SK-N-SH (cell line): ENCODE measurements at regions not wholly inside any gene's neighbourhood (a gene's known extent, or its start where the extent isn't known, plus 50 kb on each side); places are given as distances from the start of the nearest gene placed in this dataset.

Source experiments
- CTCF ChIA-PET: fragments of 300-600, 350-600 bp; formaldehyde crosslinking; extraction: SDS; loops from one replicate; lab custom pipeline; 2021; lab: Yijun Ruan, JAX
- POLR2A ChIA-PET: fragments of 350-600 bp; sonication (Branson Sonifier 250); formaldehyde crosslinking; extraction: SDS; loops from one replicate; lab custom pipeline; 2020; ENCODE audit warnings: antibody characterized with exemption, inconsistent platforms; lab: Yijun Ruan, JAX
- DNase-seq: peaks from one replicate; pipeline ENCODE4 v3.0.0; 2012
- H2AFZ ChIP-seq: fragments of 200-600 bp; sonication (generic); 2 replicates; pipeline ENCODE4 v1.8.1; 2016; ENCODE audit warnings: antibody characterized with exemption, mild to moderate bottlenecking, low read depth
- H3F3A ChIP-seq: fragments of 200-600 bp; sonication (generic); replicated peaks from 2 replicates; pipeline ENCODE3; 2016; ENCODE audit warnings: antibody characterized with exemption, mild to moderate bottlenecking; ENCODE audit not compliant: insufficient read depth
- H3K27ac ChIP-seq, 2 experiments: fragments of 200-500 bp in 1 of 2; fragments of 200-600 bp in 1 of 2; sonication (Bioruptor generic) in 1 of 2; sonication (generic), shearing (Covaris generic) in 1 of 2; 2 replicates each; pipeline versions ENCODE4 v1.5.1 to v1.6.1; 2014 to 2016; ENCODE audit warnings: low read depth in 2 of 2, inconsistent platforms in 1 of 2, low read length in 1 of 2, mild to moderate bottlenecking in 1 of 2, mixed read lengths in 1 of 2
- H3K27me3 ChIP-seq: fragments of 200-600 bp; sonication (generic), shearing (Covaris generic); 2 replicates; pipeline ENCODE4 v1.6.1; 2016; ENCODE audit warnings: mixed run types; ENCODE audit not compliant: insufficient read depth
- H3K36me3 ChIP-seq, 2 experiments: fragments of 200-500 bp in 1 of 2; fragments of 200-600 bp in 1 of 2; sonication (Bioruptor generic) in 1 of 2; sonication (generic) in 1 of 2; replicated peaks in 1 of 2; 2 replicates each; pipeline versions ENCODE3 to v1.5.1; 2014 to 2016; ENCODE audit warnings: low read length in 1 of 2, mild to moderate bottlenecking in 1 of 2; ENCODE audit not compliant: insufficient read depth in 2 of 2, control insufficient read depth in 1 of 2
- H3K4me1 ChIP-seq, 2 experiments: fragments of 200-500 bp in 1 of 2; fragments of 200-600 bp in 1 of 2; sonication (Bioruptor generic) in 1 of 2; sonication (generic), shearing (Covaris generic) in 1 of 2; 2 replicates each; pipeline versions ENCODE4 v1.5.1 to v1.6.1; 2014 to 2016; ENCODE audit warnings: low read depth in 1 of 2, low read length in 1 of 2, mixed run types in 1 of 2; ENCODE audit not compliant: insufficient read depth in 2 of 2, control insufficient read depth in 1 of 2
- H3K4me2 ChIP-seq: fragments of 200-600 bp; sonication (generic), shearing (Covaris generic); 2 replicates; pipeline ENCODE4 v1.6.1; 2017; ENCODE audit warnings: mixed run types
- H3K4me3 ChIP-seq, 2 experiments: fragments of 200-500 bp in 1 of 2; fragments of 200-600 bp in 1 of 2; sonication (Bioruptor generic) in 1 of 2; sonication (generic), shearing (Covaris generic) in 1 of 2; 2 replicates each; pipeline versions ENCODE4 v1.5.1 to v1.8.1; 2014 to 2016; ENCODE audit warnings: low read depth in 2 of 2, inconsistent platforms in 1 of 2, low read length in 1 of 2, mild to moderate bottlenecking in 1 of 2, mixed read lengths in 1 of 2, moderate library complexity in 1 of 2
- H3K79me2 ChIP-seq: fragments of 200-600 bp; sonication (generic); 2 replicates; pipeline ENCODE4 v1.8.1; 2017; ENCODE audit warnings: mild to moderate bottlenecking; ENCODE audit not compliant: insufficient read depth
- H3K9ac ChIP-seq: fragments of 200-600 bp; sonication (generic); 2 replicates; pipeline ENCODE4 v1.6.1; 2017; ENCODE audit warnings: mixed run types
- H3K9me2 ChIP-seq: fragments of 200-600 bp; sonication (generic); 2 replicates; pipeline ENCODE4 v1.6.1; 2017; ENCODE audit warnings: mixed run types
- H3K9me3 ChIP-seq: fragments of 200-600 bp; sonication (generic); 2 replicates; pipeline ENCODE4 v1.6.1; 2017; ENCODE audit warnings: mixed run types, mild to moderate bottlenecking, moderate library complexity
- H4K20me1 ChIP-seq: fragments of 200-600 bp; sonication (generic); 2 replicates; pipeline ENCODE4 v1.6.1; 2017; ENCODE audit warnings: mild to moderate bottlenecking, mixed run types; ENCODE audit not compliant: insufficient read depth
- CHD2 ChIP-seq: fragments of 150-350 bp; IDR thresholded peaks from 2 replicates; pipeline ENCODE4 v1.6.1; 2018; ENCODE audit warnings: low read length; ENCODE audit not compliant: partially characterized antibody
- CTCF ChIP-seq: fragments of 200-600 bp; sonication (generic); IDR thresholded peaks from 2 replicates; pipeline ENCODE4 v1.6.1; 2017; ENCODE audit warnings: antibody characterized with exemption, mild to moderate bottlenecking, moderate library complexity
- ELF1 ChIP-seq: IDR thresholded peaks from 2 replicates; pipeline ENCODE4 v1.4.0; 2012
- EP300 ChIP-seq, 2 experiments: IDR thresholded peaks; 2 replicates each; pipeline versions ENCODE4 v1.4.0 to v1.6.1; 2012; ENCODE audit warnings: borderline replicate concordance in 1 of 2, low read depth in 1 of 2, low read length in 1 of 2
- EZH2phosphoT487 ChIP-seq: fragments of 200-600 bp; sonication (generic); IDR thresholded peaks from 2 replicates; pipeline ENCODE4 v1.6.1; 2017; ENCODE audit warnings: low read depth, mixed run types, mild to moderate bottlenecking, antibody characterized with exemption, moderate library complexity, borderline replicate concordance
- FOSL2 ChIP-seq: IDR thresholded peaks from 2 replicates; pipeline ENCODE4 v1.4.0; 2012; ENCODE audit warnings: low read depth, mild to moderate bottlenecking, moderate library complexity, borderline replicate concordance
- FOXJ3 ChIP-seq: sonication (generic); formaldehyde crosslinking; IDR thresholded peaks from 2 replicates; pipeline ENCODE4 v1.5.1; 2020; ENCODE audit warnings: mild to moderate bottlenecking, missing genetic modification reagents
- FOXM1 ChIP-seq: IDR thresholded peaks from 2 replicates; pipeline ENCODE4 v1.4.0; 2012; ENCODE audit warnings: low read depth, mild to moderate bottlenecking
- GABPA ChIP-seq: IDR thresholded peaks from 2 replicates; pipeline ENCODE4 v1.4.0; 2012; ENCODE audit warnings: low read depth, mild to moderate bottlenecking
- MAX ChIP-seq: IDR thresholded peaks from 2 replicates; pipeline ENCODE4 v1.4.0; 2012; ENCODE audit warnings: low read depth
- MEF2A ChIP-seq: IDR thresholded peaks from 2 replicates; pipeline ENCODE4 v1.4.0; 2012; ENCODE audit warnings: low read depth, borderline replicate concordance
- NFIC ChIP-seq: IDR thresholded peaks from 2 replicates; pipeline ENCODE4 v1.4.0; 2012; ENCODE audit warnings: borderline replicate concordance
- NRF1 ChIP-seq: IDR thresholded peaks from 2 replicates; pipeline ENCODE4 v1.6.1; 2012; ENCODE audit warnings: low read depth, mild to moderate bottlenecking, low read length
- PBX3 ChIP-seq: IDR thresholded peaks from 2 replicates; pipeline ENCODE4; 2012
- RCOR1 ChIP-seq: fragments of 150-350 bp; IDR thresholded peaks from 2 replicates; pipeline ENCODE4 v1.6.1; 2017; ENCODE audit warnings: antibody characterized with exemption, low read length
- TAF1 ChIP-seq: IDR thresholded peaks from 2 replicates; pipeline ENCODE4 v1.6.1; 2012; ENCODE audit warnings: low read depth, mild to moderate bottlenecking, low read length, moderate library complexity, borderline replicate concordance
- TCF12 ChIP-seq: IDR thresholded peaks from 2 replicates; pipeline ENCODE4 v1.4.0; 2012
- USF1 ChIP-seq: IDR thresholded peaks from 2 replicates; pipeline ENCODE4 v1.4.0; 2012; ENCODE audit warnings: low read depth, borderline replicate concordance
- USF2 ChIP-seq: fragments of 150-350 bp; IDR thresholded peaks from 2 replicates; pipeline ENCODE4 v1.6.1; 2017; ENCODE audit warnings: antibody characterized with exemption, low read length, low read depth, borderline replicate concordance
- YY1 ChIP-seq: IDR thresholded peaks from 2 replicates; pipeline ENCODE4 v1.4.0; 2012; ENCODE audit warnings: low read depth, mild to moderate bottlenecking
- ZBTB33 ChIP-seq: IDR thresholded peaks from 2 replicates; pipeline ENCODE4 v1.4.0; 2012; ENCODE audit warnings: low read depth, borderline replicate concordance
- WGBS: methylation state at CpG from one replicate; pipeline ENCODE4 v1.1.6; 2017; ENCODE audit warnings: low lambda C conversion rate; 5-methylcytosine and 5-hydroxymethylcytosine counted together

- no peak overlapping the region for H3K4me3 ChIP-seq
- peaks cover 25% of the 10 kb centered on the region; the same call in 1 of the 2 replicates for H3K27me3 ChIP-seq
- no peak overlapping the region for H2AFZ ChIP-seq
- H4K20me1 ChIP-seq: no peaks in the 10 kb centered on the region
- no peaks in the 10 kb centered on the region for H3K4me1 ChIP-seq
- ChIA-PET POLR2A (no interaction called here), CTCF (no interaction called here)
- no peak overlapping the region for H3K9ac ChIP-seq
- no peak overlapping the region for H3K27ac ChIP-seq
- H3F3A ChIP-seq: no peaks in the 10 kb centered on the region
- no peak for DNase-seq
- no peaks in the 10 kb centered on the region for H3K79me2 ChIP-seq
- no peak overlapping the region for H3K4me2 ChIP-seq
- TF ChIP-seq MEF2A (no peak), PBX3 (no peak), GABPA (no peak), ZBTB33 (no peak), USF1 (no peak), FOSL2 (no peak), TAF1 (no peak), FOXJ3 (no peak)
- no peaks in the 10 kb centered on the region for H3K36me3 ChIP-seq
- H3K9me3 ChIP-seq: no peaks in the 10 kb centered on the region
- no peaks in the 10 kb centered on the region for H3K9me2 ChIP-seq
- WGBS: 35% methylated on average over 9 of the region's 9 CpGs
These were observed 237.2 kb downstream of the ASMT start for GRCh38 chrX:1852082-1852481.

- no peak for DNase-seq
- Histone ChIP-seq H3K4me2 (no peak overlapping the region), H2AFZ (no peak overlapping the region), H3K9ac (no peak overlapping the region), H3K9me2 (no peaks in the 10 kb centered on the region), H3K4me1 (no peaks in the 10 kb centered on the region), H3K9me3 (no peaks in the 10 kb centered on the region), H3K36me3 (no peaks in the 10 kb centered on the region), H3F3A (no peaks in the 10 kb centered on the region), H3K4me3 (no peak overlapping the region), H4K20me1 (no peaks in the 10 kb centered on the region), H3K79me2 (no peaks in the 10 kb centered on the region), H3K27ac (no peak overlapping the region), H3K27me3 (peaks cover 25% of the 10 kb centered on the region; the same call in 1 of the 2 replicates)
- 8% methylated on average over 3 of the region's 3 CpGs for WGBS
- POLR2A ChIA-PET: no interaction called here
- CTCF ChIA-PET: no interaction called here
- TF ChIP-seq TAF1 (no peak), RCOR1 (no peak), TCF12 (no peak), MAX (no peak), FOSL2 (no peak), CTCF (no peak), EZH2phosphoT487 (no peak), USF2 (no peak), GABPA (no peak), FOXM1 (no peak), CHD2 (no peak), MEF2A (no peak), ELF1 (no peak), NFIC (no peak), EP300 (IDR thresholded peaks at IDR 0.05; ENCODE audit: borderline replicate concordance in 1 of 2, low read depth in 1 of 2, low read length in 1 of 2) (no peak), YY1 (no peak), NRF1 (no peak), PBX3 (no peak)
These were observed 238.6 kb downstream of the ASMT start for GRCh38 chrX:1853447-1853846.
